Neural crest cell (in vitro differentiated cells): ENCODE measurements at regions not wholly inside any gene's neighbourhood (a gene's known extent, or its start where the extent isn't known, plus 50 kb on each side); places are given as distances from the start of the nearest gene placed in this dataset.

ENCODE experiments used
- DNase-seq: peaks from one replicate; pipeline ENCODE4 v3.0.0; 2021; ENCODE audit warnings: low read depth, mixed read lengths, low spot score
- H3K27ac Mint-ChIP-seq: one replicate; pipeline ENCODE4 v1.8.0; 2021; ENCODE audit warnings: mild to moderate bottlenecking, mixed read lengths; ENCODE audit not compliant: unreplicated experiment
- H3K27me3 Mint-ChIP-seq: 2 replicates; pipeline ENCODE4 v1.8.0; 2021; ENCODE audit warnings: low read depth, mild to moderate bottlenecking, mixed read lengths
- H3K36me3 Mint-ChIP-seq: 2 replicates; pipeline ENCODE4 v1.8.0; 2021; ENCODE audit warnings: low read depth, mild to moderate bottlenecking, mixed read lengths
- H3K4me1 Mint-ChIP-seq: 2 replicates; pipeline ENCODE4 v1.8.0; 2021; ENCODE audit warnings: mixed read lengths
- H3K4me3 Mint-ChIP-seq: one replicate; pipeline ENCODE4 v1.8.0; 2021; ENCODE audit warnings: mild to moderate bottlenecking, mixed read lengths
- H3K9me3 Mint-ChIP-seq: 2 replicates; pipeline ENCODE4 v1.8.0; 2021; ENCODE audit warnings: mixed read lengths
- TF ChIP-seq, protein P1 (sequence below): fragments of 200-600 bp; sonication (generic); conservative IDR thresholded peaks from 2 replicates; pipeline ENCODE4 v1.5.0; 2021; ENCODE audit warnings: antibody characterized with exemption, mild to moderate bottlenecking

DNA sequence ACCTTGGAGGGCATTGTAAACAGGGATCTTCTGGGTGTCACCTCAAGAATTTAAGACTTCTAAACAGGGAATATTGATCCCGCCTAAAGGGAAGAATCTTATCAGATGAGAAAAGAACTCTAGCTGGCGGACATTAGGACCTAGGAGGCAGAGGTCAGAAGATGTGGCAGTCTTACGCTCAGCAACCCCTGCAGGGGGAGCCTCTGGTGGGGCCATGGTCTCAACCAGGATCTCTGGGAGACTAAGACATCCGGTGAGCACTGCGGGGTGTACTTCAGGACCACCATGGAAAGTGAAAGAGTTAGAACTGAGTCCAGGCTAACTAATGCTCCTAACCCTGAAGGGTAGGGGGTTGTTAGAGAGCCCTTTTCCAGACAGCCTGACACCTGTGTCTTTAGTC is 295.2 kb downstream of the VGLL3 start:
- no peak for DNase-seq
- Mint-ChIP-seq H3K27me3 (no peaks in the 10 kb centered on the region), H3K27ac (no peak overlapping the region), H3K4me1 (no peaks in the 10 kb centered on the region), H3K9me3 (peaks cover 6% of the 10 kb centered on the region), H3K36me3 (no peaks in the 10 kb centered on the region), H3K4me3 (no peak overlapping the region)
- TF ChIP-seq, protein P1, sequence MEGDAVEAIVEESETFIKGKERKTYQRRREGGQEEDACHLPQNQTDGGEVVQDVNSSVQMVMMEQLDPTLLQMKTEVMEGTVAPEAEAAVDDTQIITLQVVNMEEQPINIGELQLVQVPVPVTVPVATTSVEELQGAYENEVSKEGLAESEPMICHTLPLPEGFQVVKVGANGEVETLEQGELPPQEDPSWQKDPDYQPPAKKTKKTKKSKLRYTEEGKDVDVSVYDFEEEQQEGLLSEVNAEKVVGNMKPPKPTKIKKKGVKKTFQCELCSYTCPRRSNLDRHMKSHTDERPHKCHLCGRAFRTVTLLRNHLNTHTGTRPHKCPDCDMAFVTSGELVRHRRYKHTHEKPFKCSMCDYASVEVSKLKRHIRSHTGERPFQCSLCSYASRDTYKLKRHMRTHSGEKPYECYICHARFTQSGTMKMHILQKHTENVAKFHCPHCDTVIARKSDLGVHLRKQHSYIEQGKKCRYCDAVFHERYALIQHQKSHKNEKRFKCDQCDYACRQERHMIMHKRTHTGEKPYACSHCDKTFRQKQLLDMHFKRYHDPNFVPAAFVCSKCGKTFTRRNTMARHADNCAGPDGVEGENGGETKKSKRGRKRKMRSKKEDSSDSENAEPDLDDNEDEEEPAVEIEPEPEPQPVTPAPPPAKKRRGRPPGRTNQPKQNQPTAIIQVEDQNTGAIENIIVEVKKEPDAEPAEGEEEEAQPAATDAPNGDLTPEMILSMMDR: no peak

DNA sequence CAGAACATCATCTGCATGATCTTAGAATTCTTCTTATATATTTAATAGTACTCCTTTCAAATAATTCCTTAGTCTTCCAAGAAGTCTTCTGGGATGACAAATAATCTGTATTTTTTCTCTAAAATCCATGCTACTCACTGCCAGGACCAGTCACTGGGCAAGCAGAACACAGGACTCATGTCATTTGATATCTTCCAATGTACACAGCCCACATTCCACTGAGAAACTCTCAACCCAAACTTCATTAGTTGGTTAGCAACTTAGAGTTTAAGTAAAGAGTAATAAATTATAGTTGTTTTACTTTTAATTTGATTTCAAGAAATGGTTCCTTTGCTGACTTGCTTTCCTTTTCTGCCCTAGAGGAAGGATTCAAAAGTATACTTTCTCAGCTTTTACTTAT is 317.0 kb downstream of the VGLL3 start:
- Mint-ChIP-seq H3K27me3 (no peaks in the 10 kb centered on the region), H3K4me3 (no peak overlapping the region), H3K9me3 (peaks cover 7% of the 10 kb centered on the region), H3K4me1 (no peaks in the 10 kb centered on the region), H3K36me3 (no peaks in the 10 kb centered on the region), H3K27ac (no peak overlapping the region)
- no peak for DNase-seq
- TF ChIP-seq, protein P1: no peak

DNA sequence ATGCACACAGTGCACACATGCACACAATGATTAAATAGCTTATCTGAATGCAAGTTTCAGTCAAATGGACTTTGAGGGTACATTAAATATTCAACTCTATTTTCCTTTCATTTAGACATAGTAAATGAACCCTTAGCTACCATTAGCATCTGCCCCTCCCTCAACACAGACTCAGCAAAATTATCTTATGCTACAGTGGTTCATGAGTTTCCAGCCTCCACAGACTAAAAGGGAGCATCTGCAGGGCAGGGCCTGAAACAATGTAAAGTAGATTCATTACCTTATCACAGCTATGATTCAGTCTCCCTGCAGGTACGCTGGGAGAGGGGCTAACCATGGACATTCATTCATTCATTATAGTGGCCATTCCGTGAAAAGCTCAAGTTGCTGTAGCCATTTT is 329.1 kb downstream of the VGLL3 start:
- Mint-ChIP-seq H3K4me3 (no peak overlapping the region), H3K9me3 (no peaks in the 10 kb centered on the region), H3K36me3 (no peaks in the 10 kb centered on the region), H3K27ac (no peak overlapping the region), H3K27me3 (no peaks in the 10 kb centered on the region), H3K4me1 (peaks cover 3% of the 10 kb centered on the region)
- TF ChIP-seq, protein P1: no peak
- no peak for DNase-seq

DNA sequence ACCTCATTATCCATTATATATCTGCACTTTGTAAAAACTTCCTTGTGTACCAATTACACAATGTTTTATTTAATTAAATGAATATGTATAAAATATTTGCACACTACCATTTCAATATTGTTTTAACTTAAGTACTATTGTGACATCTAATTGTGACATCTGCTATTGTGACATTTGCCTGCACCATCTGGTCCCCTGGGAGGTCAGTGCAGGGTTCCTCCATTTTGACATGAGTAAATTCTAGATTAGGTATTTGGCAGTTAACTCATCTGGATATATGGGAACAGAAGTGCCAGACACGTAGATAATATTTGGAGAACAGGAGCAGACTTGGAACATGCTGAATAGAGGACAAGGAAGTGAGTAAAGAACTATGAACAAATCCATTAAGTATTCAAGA is 332.1 kb downstream of the VGLL3 start:
- H3K27me3 Mint-ChIP-seq: no peaks in the 10 kb centered on the region
- TF ChIP-seq, protein P1: no peak
- H3K27ac Mint-ChIP-seq: no peak overlapping the region
- no peak overlapping the region for H3K4me3 Mint-ChIP-seq
- DNase-seq: no peak
- H3K9me3 Mint-ChIP-seq: no peaks in the 10 kb centered on the region
- H3K36me3 Mint-ChIP-seq: no peaks in the 10 kb centered on the region
- peaks cover 3% of the 10 kb centered on the region for H3K4me1 Mint-ChIP-seq

DNA sequence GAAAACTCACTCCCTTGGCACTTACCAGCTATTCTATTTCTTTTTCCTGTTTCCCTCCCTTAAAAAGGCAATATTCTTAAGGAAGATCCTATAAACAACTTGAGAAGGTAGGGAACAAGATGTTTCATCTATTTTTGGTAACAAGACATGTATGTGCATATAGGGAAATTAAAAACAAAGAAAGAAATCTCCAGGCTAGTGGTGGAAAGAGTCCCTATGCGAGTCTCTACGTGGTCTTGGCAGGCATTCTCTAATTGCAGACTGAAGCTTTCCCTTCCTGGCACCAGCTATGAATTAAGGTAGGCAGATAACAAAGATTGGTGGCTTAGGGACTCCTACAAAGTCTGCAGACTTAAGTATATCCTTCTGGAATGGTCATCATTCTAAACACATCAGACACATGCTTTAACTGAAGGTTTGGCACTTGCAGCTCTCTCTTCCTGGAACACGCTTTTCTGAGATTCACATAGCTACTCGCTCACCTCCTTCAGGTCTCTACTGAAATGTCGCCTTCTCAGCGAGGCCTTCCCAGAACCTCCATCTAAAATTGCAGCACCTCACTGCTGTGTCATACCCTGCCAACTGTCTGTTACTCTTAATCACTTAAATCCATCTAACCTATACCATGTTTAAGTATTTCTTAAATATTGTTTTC is 336.0 kb downstream of the VGLL3 start:
- Mint-ChIP-seq H3K27me3 (no peaks in the 10 kb centered on the region), H3K9me3 (no peaks in the 10 kb centered on the region), H3K4me1 (peaks cover 3% of the 10 kb centered on the region), H3K27ac (no peak overlapping the region), H3K36me3 (no peaks in the 10 kb centered on the region), H3K4me3 (no peak overlapping the region)
- TF ChIP-seq, protein P1: no peak
- no peak for DNase-seq
